Natural killer cell treated with Interleukin-12 subunit alpha and Interleukin-12 subunit beta and Interleukin-15 and Interleukin-18, amount 100 ng/mL, for 72 hours (primary cell): ENCODE measurements at regions not wholly inside any gene's neighbourhood (a gene's known extent, or its start where the extent isn't known, plus 50 kb on each side); places are given as distances from the start of the nearest gene placed in this dataset.

ENCODE experiments used
- ATAC-seq, 2 donors: fragments of 150-1000 bp; cut with Tn5 transposase in 1 of 2; sonication (Bioruptor Pico), chemical (Tn5 transposase) in 1 of 2; 2 replicates each; pipeline ENCODE4 v1.10.0; 2021
- DNase-seq: peaks from one replicate; pipeline ENCODE4 v3.0.0; 2022; ENCODE audit warnings: low spot score
- H3K27ac Mint-ChIP-seq, 2 donors: 1 replicate in 1 of 2; 2 replicates in 1 of 2; pipeline ENCODE4 v1.8.0; 2022; ENCODE audit warnings: mixed read lengths in 2 of 2, mild to moderate bottlenecking in 1 of 2, moderate library complexity in 1 of 2
- H3K27me3 Mint-ChIP-seq, 2 donors: 1 replicate in 1 of 2; 2 replicates in 1 of 2; pipeline ENCODE4 v1.8.0; 2022; ENCODE audit warnings: mixed read lengths in 2 of 2
- H3K36me3 Mint-ChIP-seq: one replicate; pipeline ENCODE4 v1.8.0; 2022; ENCODE audit warnings: mixed read lengths
- H3K4me1 Mint-ChIP-seq, 2 donors: 1 replicate in 1 of 2; 2 replicates in 1 of 2; pipeline ENCODE4 v1.8.0; 2022; ENCODE audit warnings: low read depth in 2 of 2, mixed read lengths in 2 of 2, mild to moderate bottlenecking in 1 of 2
- H3K4me3 Mint-ChIP-seq: one replicate; pipeline ENCODE4 v1.8.0; 2022; ENCODE audit warnings: mixed read lengths
- H3K9me3 Mint-ChIP-seq: 2 replicates; pipeline ENCODE4 v1.8.0; 2022; ENCODE audit warnings: mixed read lengths

GRCh38 chr2:104233591-104233990, 620.3 kb upstream of the POU3F3 start:
- peaks cover 10% of the 10 kb centered on the region for H3K36me3 Mint-ChIP-seq
- ATAC-seq, result no peak
- H3K4me3 Mint-ChIP-seq, result no peak overlapping the region
- H3K27ac Mint-ChIP-seq, result no peak overlapping the region
- no peaks in the 10 kb centered on the region for H3K27me3 Mint-ChIP-seq
- DNase-seq, result no peak
- H3K4me1 Mint-ChIP-seq, result no peaks in the 10 kb centered on the region
- H3K9me3 Mint-ChIP-seq, result peaks cover 31% of the 10 kb centered on the region

GRCh38 chr2:104236491-104236890, 617.4 kb upstream of the POU3F3 start:
- H3K27me3 Mint-ChIP-seq, result no peaks in the 10 kb centered on the region
- peaks cover 8% of the 10 kb centered on the region for H3K36me3 Mint-ChIP-seq
- ATAC-seq, result no peak
- no peak overlapping the region for H3K4me3 Mint-ChIP-seq
- no peak overlapping the region for H3K27ac Mint-ChIP-seq
- peaks cover 20% of the 10 kb centered on the region for H3K9me3 Mint-ChIP-seq
- no peak for DNase-seq
- H3K4me1 Mint-ChIP-seq, result no peaks in the 10 kb centered on the region

- Mint-ChIP-seq H3K4me1 (no peaks in the 10 kb centered on the region), H3K4me3 (no peak overlapping the region), H3K36me3 (peaks cover 4% of the 10 kb centered on the region), H3K27me3 (no peaks in the 10 kb centered on the region), H3K27ac (no peak overlapping the region), H3K9me3 (peaks cover 22% of the 10 kb centered on the region)
- DNase-seq (no peak), ATAC-seq (no peak)
These were observed 612.9 kb upstream of the POU3F3 start for GRCh38 chr2:104240984-104241383.

GRCh38 chr2:104249629-104250028, 604.3 kb upstream of the POU3F3 start:
- Mint-ChIP-seq H3K36me3 (no peaks in the 10 kb centered on the region), H3K9me3 (peaks cover 11% of the 10 kb centered on the region), H3K27me3 (no peaks in the 10 kb centered on the region), H3K4me3 (no peak overlapping the region), H3K4me1 (no peaks in the 10 kb centered on the region), H3K27ac (no peak overlapping the region)
- no peak for ATAC-seq
- no peak for DNase-seq

- DNase-seq (no peak), ATAC-seq (no peak)
- Mint-ChIP-seq H3K36me3 (no peaks in the 10 kb centered on the region), H3K4me1 (no peaks in the 10 kb centered on the region), H3K27ac (no peak overlapping the region), H3K9me3 (peaks cover 9% of the 10 kb centered on the region), H3K4me3 (no peak overlapping the region), H3K27me3 (no peaks in the 10 kb centered on the region)
These were observed 603.3 kb upstream of the POU3F3 start for GRCh38 chr2:104250635-104251034.

- ATAC-seq (no peak), DNase-seq (no peak)
- Mint-ChIP-seq H3K4me3 (no peak overlapping the region), H3K36me3 (no peaks in the 10 kb centered on the region), H3K27me3 (no peaks in the 10 kb centered on the region), H3K9me3 (peaks cover 13% of the 10 kb centered on the region), H3K4me1 (no peaks in the 10 kb centered on the region), H3K27ac (no peak overlapping the region)
These were observed 599.9 kb upstream of the POU3F3 start for GRCh38 chr2:104254017-104254416.

- no peak for DNase-seq
- H3K4me3 Mint-ChIP-seq, result no peak overlapping the region
- H3K4me1 Mint-ChIP-seq, result no peaks in the 10 kb centered on the region
- H3K9me3 Mint-ChIP-seq, result peaks cover 26% of the 10 kb centered on the region
- no peak overlapping the region for H3K27ac Mint-ChIP-seq
- peaks cover 20% of the 10 kb centered on the region for H3K36me3 Mint-ChIP-seq
- no peaks in the 10 kb centered on the region for H3K27me3 Mint-ChIP-seq
- ATAC-seq, result no peak
These were observed 591.2 kb upstream of the POU3F3 start for GRCh38 chr2:104262714-104263113.

- H3K9me3 Mint-ChIP-seq, result peaks cover 9% of the 10 kb centered on the region
These were observed 574.3 kb upstream of the POU3F3 start for GRCh38 chr2:104279646-104280045.

GRCh38 chr2:104280216-104280615, 573.7 kb upstream of the POU3F3 start:
- H3K4me3 Mint-ChIP-seq, result no peak overlapping the region
- DNase-seq (no peak), ATAC-seq (no peak)
- no peaks in the 10 kb centered on the region for H3K4me1 Mint-ChIP-seq
- no peak overlapping the region for H3K27ac Mint-ChIP-seq
- no peaks in the 10 kb centered on the region for H3K27me3 Mint-ChIP-seq
- H3K36me3 Mint-ChIP-seq, result no peaks in the 10 kb centered on the region
- peaks cover 9% of the 10 kb centered on the region for H3K9me3 Mint-ChIP-seq

More at GRCh38 chr2:104279646-104280045, 574.3 kb upstream of the POU3F3 start:
- H3K36me3 Mint-ChIP-seq, result no peaks in the 10 kb centered on the region
- no peak overlapping the region for H3K4me3 Mint-ChIP-seq
- no peak overlapping the region for H3K27ac Mint-ChIP-seq
- DNase-seq, result no peak
- no peak for ATAC-seq
- no peaks in the 10 kb centered on the region for H3K27me3 Mint-ChIP-seq
- H3K4me1 Mint-ChIP-seq, result no peaks in the 10 kb centered on the region

- no peak for ATAC-seq
- no peak for DNase-seq
- no peaks in the 10 kb centered on the region for H3K4me1 Mint-ChIP-seq
- no peak overlapping the region for H3K27ac Mint-ChIP-seq
- peaks cover 7% of the 10 kb centered on the region for H3K9me3 Mint-ChIP-seq
- H3K36me3 Mint-ChIP-seq, result no peaks in the 10 kb centered on the region
- H3K27me3 Mint-ChIP-seq, result no peaks in the 10 kb centered on the region
- no peak overlapping the region for H3K4me3 Mint-ChIP-seq
These were observed 567.1 kb upstream of the POU3F3 start for GRCh38 chr2:104286841-104287240.

- H3K4me1 Mint-ChIP-seq, result no peaks in the 10 kb centered on the region
These were observed 564.0 kb upstream of the POU3F3 start for GRCh38 chr2:104289651-104290565.

GRCh38 chr2:104290566-104290891, 563.4 kb upstream of the POU3F3 start:
- DNase-seq, result no peak
- no peak for ATAC-seq
- Mint-ChIP-seq H3K27me3 (no peaks in the 10 kb centered on the region), H3K4me1 (no peaks in the 10 kb centered on the region), H3K9me3 (peaks cover 4% of the 10 kb centered on the region), H3K36me3 (no peaks in the 10 kb centered on the region), H3K27ac (no peak overlapping the region), H3K4me3 (no peak overlapping the region)

More at GRCh38 chr2:104289651-104290565, 564.0 kb upstream of the POU3F3 start:
- Mint-ChIP-seq H3K27me3 (no peaks in the 10 kb centered on the region), H3K36me3 (no peaks in the 10 kb centered on the region), H3K4me3 (no peak overlapping the region), H3K27ac (no peak overlapping the region), H3K9me3 (peaks cover 4% of the 10 kb centered on the region)
- DNase-seq, result no peak
- ATAC-seq, result no peak

- H3K27ac Mint-ChIP-seq, result no peak overlapping the region
- no peak for ATAC-seq
- no peak for DNase-seq
- H3K4me1 Mint-ChIP-seq, result no peaks in the 10 kb centered on the region
- peaks cover 14% of the 10 kb centered on the region for H3K9me3 Mint-ChIP-seq
- no peak overlapping the region for H3K4me3 Mint-ChIP-seq
- H3K27me3 Mint-ChIP-seq, result peaks cover 0 to 2% of the 10 kb centered on the region in 2 donors
- no peaks in the 10 kb centered on the region for H3K36me3 Mint-ChIP-seq
These were observed 541.2 kb upstream of the POU3F3 start for GRCh38 chr2:104312684-104313083.

- H3K9me3 Mint-ChIP-seq, result peaks cover 7% of the 10 kb centered on the region
- no peak overlapping the region for H3K27ac Mint-ChIP-seq
- no peaks in the 10 kb centered on the region for H3K36me3 Mint-ChIP-seq
- DNase-seq, result no peak
- H3K27me3 Mint-ChIP-seq, result peaks cover 0 to 2% of the 10 kb centered on the region in 2 donors
- no peak overlapping the region for H3K4me3 Mint-ChIP-seq
- ATAC-seq, result no peak
- H3K4me1 Mint-ChIP-seq, result no peaks in the 10 kb centered on the region
These were observed 535.8 kb upstream of the POU3F3 start for GRCh38 chr2:104318001-104318665.
